Endodermal cell (in vitro differentiated cells): ENCODE measurements at regions not wholly inside any gene's neighbourhood (a gene's known extent, or its start where the extent isn't known, plus 50 kb on each side); places are given as distances from the start of the nearest gene placed in this dataset.

Experiments
- DNase-seq: peaks from one replicate; pipeline ENCODE4 v3.0.0-alpha.2; 2017
- H3K27ac ChIP-seq: 2 replicates; pipeline ENCODE4 v1.5.1; 2013; ENCODE audit warnings: mild to moderate bottlenecking, low read depth, low read length, moderate library complexity
- H3K27me3 ChIP-seq: 2 replicates; pipeline ENCODE4 v1.6.1; 2013; ENCODE audit warnings: mild to moderate bottlenecking, low read length, moderate library complexity; ENCODE audit not compliant: insufficient read depth, control insufficient read depth, poor library complexity, severe bottlenecking
- H3K36me3 ChIP-seq: 2 replicates; pipeline ENCODE4 v1.7.0; 2013; ENCODE audit warnings: mild to moderate bottlenecking, low read length, moderate library complexity; ENCODE audit not compliant: control insufficient read depth, insufficient read depth
- H3K4me1 ChIP-seq: one replicate; pipeline ENCODE4 v1.7.0; 2013; ENCODE audit warnings: low read length; ENCODE audit not compliant: control insufficient read depth, insufficient read depth
- H3K4me3 ChIP-seq: 2 replicates; pipeline ENCODE4 v1.5.1; 2013; ENCODE audit warnings: mild to moderate bottlenecking, low read length, moderate library complexity
- H3K9ac ChIP-seq: 2 replicates; pipeline ENCODE4 v1.6.1; 2013; ENCODE audit warnings: mild to moderate bottlenecking, low read length, moderate library complexity; ENCODE audit not compliant: poor library complexity, severe bottlenecking; ENCODE audit errors: extremely low read depth
- H3K9me3 ChIP-seq: 2 replicates; pipeline ENCODE4 v1.6.1; 2013; ENCODE audit warnings: mild to moderate bottlenecking, low read length, moderate library complexity; ENCODE audit not compliant: control insufficient read depth
- H3K27ac Mint-ChIP-seq: 2 replicates; pipeline ENCODE4 v1.8.0; 2020; ENCODE audit warnings: mixed read lengths
- H3K27me3 Mint-ChIP-seq: 2 replicates; pipeline ENCODE4 v1.8.0; 2021; ENCODE audit warnings: mild to moderate bottlenecking, mixed read lengths; ENCODE audit not compliant: insufficient read depth
- H3K36me3 Mint-ChIP-seq: 2 replicates; pipeline ENCODE4 v1.8.0; 2020; ENCODE audit warnings: low read depth, mixed read lengths
- H3K4me1 Mint-ChIP-seq: 2 replicates; pipeline ENCODE4 v1.8.0; 2020; ENCODE audit warnings: mixed read lengths
- H3K4me3 Mint-ChIP-seq: 2 replicates; pipeline ENCODE4 v1.8.0; 2020; ENCODE audit warnings: mild to moderate bottlenecking, moderate library complexity, mixed read lengths
- H3K9me3 Mint-ChIP-seq: 2 replicates; pipeline ENCODE4 v1.8.0; 2020; ENCODE audit warnings: mild to moderate bottlenecking, mixed read lengths
- CTCF ChIP-seq: fragments of 200-600 bp; sonication (generic); conservative IDR thresholded peaks from 2 replicates; pipeline ENCODE4 v1.5.0; 2021; ENCODE audit warnings: antibody characterized with exemption, mild to moderate bottlenecking
- WGBS, 2 experiments: methylation state at CpG; one replicate each; pipeline versions ENCODE4 v1.1.5 to v1.1.7; 2013; ENCODE audit warnings: missing lambda C conversion rate in 2 of 2, mixed read lengths in 1 of 2; ENCODE audit not compliant: insufficient coverage in 1 of 2, insufficient read length in 1 of 2; 5-methylcytosine and 5-hydroxymethylcytosine counted together

GRCh38 chr2:145591109-145591809 is 1071.3 kb upstream of the ZEB2 start:
- H3K27me3 ChIP-seq: no peaks in the 10 kb centered on the region
- H3K27ac ChIP-seq: no peak overlapping the region
- Mint-ChIP-seq H3K4me3 (no peak overlapping the region), H3K27me3 (no peaks in the 10 kb centered on the region), H3K9me3 (no peaks in the 10 kb centered on the region), H3K36me3 (no peaks in the 10 kb centered on the region), H3K27ac (no peak overlapping the region), H3K4me1 (peaks cover 17% of the 10 kb centered on the region)
- peaks cover 3% of the 10 kb centered on the region for H3K4me1 ChIP-seq
- H3K9ac ChIP-seq: no peak overlapping the region
- no peak for TF ChIP-seq CTCF
- no peak for DNase-seq
- 94 to 100% methylated on average over 2 to 3 of the region's 3 CpGs for WGBS, 2 experiments
- no peaks in the 10 kb centered on the region for H3K9me3 ChIP-seq
- no peaks in the 10 kb centered on the region for H3K36me3 ChIP-seq
- no peak overlapping the region for H3K4me3 ChIP-seq

GRCh38 chr2:145587922-145588321 is 1068.0 kb upstream of the ZEB2 start:
- TF ChIP-seq CTCF: no peak
- Histone ChIP-seq H3K4me1 (peaks cover 3% of the 10 kb centered on the region), H3K27me3 (no peaks in the 10 kb centered on the region), H3K27ac (no peak overlapping the region), H3K9ac (no peak overlapping the region), H3K4me3 (no peak overlapping the region), H3K36me3 (no peaks in the 10 kb centered on the region), H3K9me3 (no peaks in the 10 kb centered on the region)
- Mint-ChIP-seq H3K27ac (no peak overlapping the region), H3K36me3 (no peaks in the 10 kb centered on the region), H3K27me3 (no peaks in the 10 kb centered on the region), H3K9me3 (no peaks in the 10 kb centered on the region), H3K4me3 (no peak overlapping the region), H3K4me1 (peaks cover 10% of the 10 kb centered on the region)
- WGBS, 2 experiments: 75 to 92% methylated on average over 3 of the region's 3 CpGs
- no peak for DNase-seq

- H3K9me3 ChIP-seq: no peaks in the 10 kb centered on the region
Observed at GRCh38 chr2:145584353-145584752, 1064.4 kb upstream of the ZEB2 start.

More at GRCh38 chr2:145584353-145584752, 1064.4 kb upstream of the ZEB2 start:
- no peaks in the 10 kb centered on the region for H3K4me1 Mint-ChIP-seq
- no peaks in the 10 kb centered on the region for H3K27me3 Mint-ChIP-seq
- no peak overlapping the region for H3K9ac ChIP-seq
- no peaks in the 10 kb centered on the region for H3K36me3 Mint-ChIP-seq
- no peak for TF ChIP-seq CTCF
- H3K4me3 Mint-ChIP-seq: no peak overlapping the region
- no peak overlapping the region for H3K27ac Mint-ChIP-seq
- H3K4me3 ChIP-seq: no peak overlapping the region
- no peaks in the 10 kb centered on the region for H3K4me1 ChIP-seq
- no peaks in the 10 kb centered on the region for H3K36me3 ChIP-seq
- WGBS, 2 experiments: 89 to 100% methylated on average over 1 of the region's 1 CpG
- H3K27me3 ChIP-seq: no peaks in the 10 kb centered on the region
- no peaks in the 10 kb centered on the region for H3K9me3 Mint-ChIP-seq
- no peak overlapping the region for H3K27ac ChIP-seq
- no peak for DNase-seq
